Progenitor cell of endocrine pancreas (in vitro differentiated cells): ENCODE measurements at regions not wholly inside any gene's neighbourhood (a gene's known extent, or its start where the extent isn't known, plus 50 kb on each side); places are given as distances from the start of the nearest gene placed in this dataset.

ENCODE experiments used
- DNase-seq: peaks from one replicate; pipeline ENCODE4 v3.0.0; 2021; ENCODE audit warnings: low spot score; ENCODE audit not compliant: unreplicated experiment
- H3K27ac Mint-ChIP-seq: 2 replicates; pipeline ENCODE4 v1.8.0; 2021; ENCODE audit warnings: mild to moderate bottlenecking, moderate library complexity, mixed read lengths
- H3K27me3 Mint-ChIP-seq: 2 replicates; pipeline ENCODE4 v1.8.0; 2021; ENCODE audit warnings: mixed read lengths
- H3K36me3 Mint-ChIP-seq: 2 replicates; pipeline ENCODE4 v1.8.0; 2022; ENCODE audit warnings: mixed read lengths; ENCODE audit not compliant: insufficient read depth
- H3K4me1 Mint-ChIP-seq: 2 replicates; pipeline ENCODE4 v1.8.0; 2021; ENCODE audit warnings: low read depth, mixed read lengths
- H3K4me3 Mint-ChIP-seq: 2 replicates; pipeline ENCODE4 v1.8.0; 2021; ENCODE audit warnings: low read depth, mild to moderate bottlenecking, moderate library complexity, mixed read lengths
- H3K9me3 Mint-ChIP-seq: 2 replicates; pipeline ENCODE4 v1.8.0; 2021; ENCODE audit warnings: low read depth, mixed read lengths
- TF ChIP-seq, protein P1 (sequence below): fragments of 200-600 bp; sonication (generic); IDR thresholded peaks from one replicate; pipeline ENCODE4 v1.5.0; 2021; ENCODE audit warnings: antibody characterized with exemption, mild to moderate bottlenecking; ENCODE audit not compliant: unreplicated experiment

GRCh38 chr16:79751471-79752184 lies 151.1 kb upstream of the MAF start:
- peaks cover 5% of the 10 kb centered on the region for H3K36me3 Mint-ChIP-seq
- H3K9me3 Mint-ChIP-seq, result peaks cover 10% of the 10 kb centered on the region
- H3K4me3 Mint-ChIP-seq, result no peak overlapping the region
- H3K27ac Mint-ChIP-seq, result no peak overlapping the region
- peaks cover 11% of the 10 kb centered on the region for H3K4me1 Mint-ChIP-seq
- DNase-seq, result no peak
- TF ChIP-seq, protein P1, sequence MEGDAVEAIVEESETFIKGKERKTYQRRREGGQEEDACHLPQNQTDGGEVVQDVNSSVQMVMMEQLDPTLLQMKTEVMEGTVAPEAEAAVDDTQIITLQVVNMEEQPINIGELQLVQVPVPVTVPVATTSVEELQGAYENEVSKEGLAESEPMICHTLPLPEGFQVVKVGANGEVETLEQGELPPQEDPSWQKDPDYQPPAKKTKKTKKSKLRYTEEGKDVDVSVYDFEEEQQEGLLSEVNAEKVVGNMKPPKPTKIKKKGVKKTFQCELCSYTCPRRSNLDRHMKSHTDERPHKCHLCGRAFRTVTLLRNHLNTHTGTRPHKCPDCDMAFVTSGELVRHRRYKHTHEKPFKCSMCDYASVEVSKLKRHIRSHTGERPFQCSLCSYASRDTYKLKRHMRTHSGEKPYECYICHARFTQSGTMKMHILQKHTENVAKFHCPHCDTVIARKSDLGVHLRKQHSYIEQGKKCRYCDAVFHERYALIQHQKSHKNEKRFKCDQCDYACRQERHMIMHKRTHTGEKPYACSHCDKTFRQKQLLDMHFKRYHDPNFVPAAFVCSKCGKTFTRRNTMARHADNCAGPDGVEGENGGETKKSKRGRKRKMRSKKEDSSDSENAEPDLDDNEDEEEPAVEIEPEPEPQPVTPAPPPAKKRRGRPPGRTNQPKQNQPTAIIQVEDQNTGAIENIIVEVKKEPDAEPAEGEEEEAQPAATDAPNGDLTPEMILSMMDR, result no peak
- H3K27me3 Mint-ChIP-seq, result no peaks in the 10 kb centered on the region

GRCh38 chr16:79750311-79750710 lies 149.8 kb upstream of the MAF start:
- H3K4me1 Mint-ChIP-seq, result peaks cover 11% of the 10 kb centered on the region
- no peak overlapping the region for H3K4me3 Mint-ChIP-seq
- DNase-seq, result no peak
- H3K27me3 Mint-ChIP-seq, result no peaks in the 10 kb centered on the region
- H3K27ac Mint-ChIP-seq, result no peak overlapping the region
- H3K36me3 Mint-ChIP-seq, result peaks cover 5% of the 10 kb centered on the region
- TF ChIP-seq, protein P1, result no peak
- peaks cover 10% of the 10 kb centered on the region for H3K9me3 Mint-ChIP-seq

- Mint-ChIP-seq H3K27me3 (no peaks in the 10 kb centered on the region), H3K36me3 (peaks cover 3% of the 10 kb centered on the region), H3K9me3 (peaks cover 10% of the 10 kb centered on the region), H3K4me3 (no peak overlapping the region), H3K4me1 (peaks cover 2% of the 10 kb centered on the region), H3K27ac (no peak overlapping the region)
- TF ChIP-seq, protein P1, result no peak
- DNase-seq, result no peak
Observed at GRCh38 chr16:79748629-79749028, 148.1 kb upstream of the MAF start.

GRCh38 chr16:79747688-79748087 lies 147.2 kb upstream of the MAF start:
- Mint-ChIP-seq H3K4me1 (peaks cover 2% of the 10 kb centered on the region), H3K9me3 (peaks cover 12% of the 10 kb centered on the region), H3K27me3 (no peaks in the 10 kb centered on the region), H3K36me3 (peaks cover 3% of the 10 kb centered on the region), H3K4me3 (no peak overlapping the region), H3K27ac (no peak overlapping the region)
- TF ChIP-seq, protein P1, result no peak
- DNase-seq, result no peak

DNA sequence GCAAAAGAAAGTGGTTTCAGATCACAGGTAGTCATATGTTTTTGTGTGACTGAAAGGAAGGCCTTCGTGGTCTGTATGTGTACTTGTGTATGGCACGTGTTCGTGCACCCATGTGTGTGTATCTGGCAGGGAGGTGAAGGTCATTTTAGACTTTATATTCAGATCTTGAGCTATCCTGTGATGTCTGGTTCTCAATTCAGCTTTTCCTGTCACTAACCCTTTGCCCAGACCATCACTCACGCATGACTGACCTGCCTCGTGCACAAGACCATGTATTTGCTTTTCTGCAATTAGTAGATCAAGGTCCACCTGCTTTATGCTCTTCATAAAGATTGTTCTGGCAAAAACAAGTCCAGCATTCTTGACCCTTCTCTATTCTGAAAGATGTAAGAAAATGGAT lies 139.7 kb upstream of the MAF start:
- H3K27ac Mint-ChIP-seq, result no peak overlapping the region
- TF ChIP-seq, protein P1, result no peak
- H3K27me3 Mint-ChIP-seq, result no peaks in the 10 kb centered on the region
- peaks cover 5% of the 10 kb centered on the region for H3K4me1 Mint-ChIP-seq
- peaks cover 3% of the 10 kb centered on the region for H3K9me3 Mint-ChIP-seq
- no peaks in the 10 kb centered on the region for H3K36me3 Mint-ChIP-seq
- no peak overlapping the region for H3K4me3 Mint-ChIP-seq
- DNase-seq, result no peak
